ENCODE measurements at regions not wholly inside any gene's neighbourhood (a gene's known extent, or its start where the extent isn't known, plus 50 kb on each side); places are given as distances from the start of the nearest gene placed in this dataset.

GRCh38 chr3:157916672-157917071 is 189.5 kb downstream of the SHOX2 start:
- Histone ChIP-seq H3K27me3 (ENCODE audit: insufficient read depth, low read length) (0 out of 2 replicates have a peak, but pooled peaks cover 10% of the 10 kb centered on the region), H3K79me2 (ENCODE audit: insufficient read depth, low read length) (no peaks in the 10 kb centered on the region), H3K9ac (ENCODE audit: low read length) (no peak overlapping the region), H4K20me1 (ENCODE audit: insufficient read depth, low read length) (no peaks in the 10 kb centered on the region), H3K4me2 (ENCODE audit: low read length) (no peak overlapping the region), H3F3A (ENCODE audit: insufficient read depth, low read length) (no peaks in the 10 kb centered on the region), H3K27ac (ENCODE audit: low read depth, low read length, poor library complexity, severe bottlenecking) (no peak overlapping the region), H3K4me3 (ENCODE audit: low read depth, low read length, poor library complexity, severe bottlenecking) (no peak overlapping the region), H2AFZ (ENCODE audit: low read length) (no peak overlapping the region), H3K9me3 (ENCODE audit: low read length) (no peaks in the 10 kb centered on the region), H3K36me3 (ENCODE audit: insufficient read depth, low read length) (no peaks in the 10 kb centered on the region), H3K9me2 (ENCODE audit: low read depth, low read length) (no peaks in the 10 kb centered on the region), H3K4me1 (ENCODE audit: insufficient read depth, low read length, severe bottlenecking) (no peaks in the 10 kb centered on the region)
- TF ChIP-seq CTCF (IDR thresholded peaks at IDR 0.05; ENCODE audit: low read length) (no peak), EZH2 (IDR thresholded peaks at IDR 0.05; ENCODE audit: borderline replicate concordance, low read length) (no peak)

GRCh38 chr3:157914882-157915281 is 191.3 kb downstream of the SHOX2 start:
- no peak for TF ChIP-seq CTCF (IDR thresholded peaks at IDR 0.05; ENCODE audit: low read length)
- TF ChIP-seq EZH2 (IDR thresholded peaks at IDR 0.05; ENCODE audit: borderline replicate concordance, low read length): no peak
- H3K4me3 ChIP-seq (ENCODE audit: low read depth, low read length, poor library complexity, severe bottlenecking): no peak overlapping the region
- H3K4me2 ChIP-seq (ENCODE audit: low read length): no peak overlapping the region
- no peaks in the 10 kb centered on the region for H3K36me3 ChIP-seq (ENCODE audit: insufficient read depth, low read length)
- H4K20me1 ChIP-seq (ENCODE audit: insufficient read depth, low read length): no peaks in the 10 kb centered on the region
- H3K9me2 ChIP-seq (ENCODE audit: low read depth, low read length): no peaks in the 10 kb centered on the region
- no peak overlapping the region for H3K27ac ChIP-seq (ENCODE audit: low read depth, low read length, poor library complexity, severe bottlenecking)
- no peaks in the 10 kb centered on the region for H3K4me1 ChIP-seq (ENCODE audit: insufficient read depth, low read length, severe bottlenecking)
- 0 out of 2 replicates have a peak, but pooled peaks cover 3% of the 10 kb centered on the region for H3K27me3 ChIP-seq (ENCODE audit: insufficient read depth, low read length)
- H2AFZ ChIP-seq (ENCODE audit: low read length): no peak overlapping the region
- H3K9me3 ChIP-seq (ENCODE audit: low read length): no peaks in the 10 kb centered on the region
- H3F3A ChIP-seq (ENCODE audit: insufficient read depth, low read length): no peaks in the 10 kb centered on the region
- H3K9ac ChIP-seq (ENCODE audit: low read length): no peak overlapping the region
- no peaks in the 10 kb centered on the region for H3K79me2 ChIP-seq (ENCODE audit: insufficient read depth, low read length)

GRCh38 chr3:157913741-157914150 is 192.5 kb downstream of the SHOX2 start:
- Histone ChIP-seq H2AFZ (ENCODE audit: low read length) (no peak overlapping the region), H3K9me2 (ENCODE audit: low read depth, low read length) (no peaks in the 10 kb centered on the region), H3K27me3 (ENCODE audit: insufficient read depth, low read length) (0 out of 2 replicates have a peak, but pooled peaks cover 3% of the 10 kb centered on the region), H4K20me1 (ENCODE audit: insufficient read depth, low read length) (no peaks in the 10 kb centered on the region), H3K4me3 (ENCODE audit: low read depth, low read length, poor library complexity, severe bottlenecking) (no peak overlapping the region), H3K27ac (ENCODE audit: low read depth, low read length, poor library complexity, severe bottlenecking) (no peak overlapping the region), H3K4me1 (ENCODE audit: insufficient read depth, low read length, severe bottlenecking) (no peaks in the 10 kb centered on the region), H3K36me3 (ENCODE audit: insufficient read depth, low read length) (no peaks in the 10 kb centered on the region), H3K9me3 (ENCODE audit: low read length) (no peaks in the 10 kb centered on the region), H3F3A (ENCODE audit: insufficient read depth, low read length) (no peaks in the 10 kb centered on the region), H3K9ac (ENCODE audit: low read length) (no peak overlapping the region), H3K4me2 (ENCODE audit: low read length) (no peak overlapping the region), H3K79me2 (ENCODE audit: insufficient read depth, low read length) (no peaks in the 10 kb centered on the region)
- TF ChIP-seq CTCF (IDR thresholded peaks at IDR 0.05; ENCODE audit: low read length) (no peak), EZH2 (IDR thresholded peaks at IDR 0.05; ENCODE audit: borderline replicate concordance, low read length) (no peak)
